LNCaP clone FGC (cell line): ENCODE measurements at regions not wholly inside any gene's neighbourhood (a gene's known extent, or its start where the extent isn't known, plus 50 kb on each side); places are given as distances from the start of the nearest gene placed in this dataset.

ENCODE experiments used
- DNase-seq: peaks from one replicate; pipeline ENCODE4 v3.0.0-alpha.2; 2011; ENCODE audit warnings: low read depth
- H3K4me3 ChIP-seq: 2 replicates; pipeline ENCODE4 v1.5.1; 2011; ENCODE audit warnings: mild to moderate bottlenecking, low read depth, low read length, control low read depth
- TF ChIP-seq, protein P1 (sequence below): IDR thresholded peaks from 2 replicates; pipeline ENCODE4 v1.5.1; 2012; ENCODE audit warnings: mild to moderate bottlenecking; ENCODE audit not compliant: control insufficient read depth, insufficient read depth; ENCODE audit errors: extremely low read depth

DNA sequence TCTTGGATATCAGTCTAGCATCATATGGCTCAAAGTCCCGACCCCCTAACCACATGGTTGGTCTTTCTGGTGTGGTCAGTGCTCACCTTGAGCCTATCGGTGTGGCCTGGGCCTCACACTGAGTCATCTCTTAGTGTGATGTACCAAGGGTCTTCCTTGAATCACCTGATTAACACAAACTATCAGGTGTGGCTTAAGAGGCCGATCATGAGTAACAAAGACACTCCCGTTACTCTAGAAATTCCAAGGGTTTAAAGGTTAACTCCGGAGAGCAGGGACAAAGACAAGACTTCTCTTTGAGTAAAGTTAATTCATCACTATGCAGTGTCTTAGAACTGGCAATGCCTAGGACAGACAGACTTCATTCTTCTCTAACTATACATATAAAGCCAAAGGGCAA, 52.3 kb upstream of the ARMC3 start:
- TF ChIP-seq, protein P1, sequence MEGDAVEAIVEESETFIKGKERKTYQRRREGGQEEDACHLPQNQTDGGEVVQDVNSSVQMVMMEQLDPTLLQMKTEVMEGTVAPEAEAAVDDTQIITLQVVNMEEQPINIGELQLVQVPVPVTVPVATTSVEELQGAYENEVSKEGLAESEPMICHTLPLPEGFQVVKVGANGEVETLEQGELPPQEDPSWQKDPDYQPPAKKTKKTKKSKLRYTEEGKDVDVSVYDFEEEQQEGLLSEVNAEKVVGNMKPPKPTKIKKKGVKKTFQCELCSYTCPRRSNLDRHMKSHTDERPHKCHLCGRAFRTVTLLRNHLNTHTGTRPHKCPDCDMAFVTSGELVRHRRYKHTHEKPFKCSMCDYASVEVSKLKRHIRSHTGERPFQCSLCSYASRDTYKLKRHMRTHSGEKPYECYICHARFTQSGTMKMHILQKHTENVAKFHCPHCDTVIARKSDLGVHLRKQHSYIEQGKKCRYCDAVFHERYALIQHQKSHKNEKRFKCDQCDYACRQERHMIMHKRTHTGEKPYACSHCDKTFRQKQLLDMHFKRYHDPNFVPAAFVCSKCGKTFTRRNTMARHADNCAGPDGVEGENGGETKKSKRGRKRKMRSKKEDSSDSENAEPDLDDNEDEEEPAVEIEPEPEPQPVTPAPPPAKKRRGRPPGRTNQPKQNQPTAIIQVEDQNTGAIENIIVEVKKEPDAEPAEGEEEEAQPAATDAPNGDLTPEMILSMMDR, result no peak
- H3K4me3 ChIP-seq, result no peak overlapping the region
- DNase-seq, result no peak

DNA sequence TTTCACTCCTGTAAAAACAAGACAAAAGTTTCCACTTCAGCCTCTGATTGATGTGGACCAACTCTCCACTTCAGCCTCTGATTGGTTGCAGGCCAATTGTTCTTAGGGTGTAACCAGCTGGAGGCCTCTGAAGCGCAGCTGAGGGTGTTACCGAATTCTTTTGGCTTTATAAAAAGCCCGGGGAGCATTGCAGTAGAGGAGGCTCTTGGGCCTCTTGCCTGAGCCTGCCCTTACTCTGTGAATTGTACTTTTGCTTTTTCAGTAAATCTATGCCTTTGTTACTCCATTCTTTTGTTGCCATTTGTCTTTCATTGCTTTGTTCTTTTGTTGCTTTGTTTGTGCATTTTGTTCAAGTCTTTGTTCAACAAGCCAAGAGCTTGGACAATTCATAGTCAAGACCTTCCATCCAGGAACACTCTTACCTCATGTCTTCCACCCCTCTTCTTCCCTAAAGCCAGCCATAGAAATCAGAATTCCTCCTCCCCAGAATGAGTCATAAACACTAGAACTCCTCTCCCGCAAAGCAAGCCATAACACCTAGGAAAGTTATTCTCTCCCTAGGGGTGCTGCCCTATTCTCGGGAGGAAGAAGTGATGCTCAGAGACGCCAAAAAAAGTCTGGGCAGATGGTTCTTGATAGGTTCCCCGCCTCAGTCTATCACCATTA, 53.5 kb upstream of the ARMC3 start:
- TF ChIP-seq, protein P1, result no peak
- no peak overlapping the region for H3K4me3 ChIP-seq
- no peak for DNase-seq

GRCh38 chr10:22856444-22857074, 71.3 kb upstream of the ARMC3 start:
- TF ChIP-seq, protein P1, result no peak
- no peak for DNase-seq
- no peak overlapping the region for H3K4me3 ChIP-seq

DNA sequence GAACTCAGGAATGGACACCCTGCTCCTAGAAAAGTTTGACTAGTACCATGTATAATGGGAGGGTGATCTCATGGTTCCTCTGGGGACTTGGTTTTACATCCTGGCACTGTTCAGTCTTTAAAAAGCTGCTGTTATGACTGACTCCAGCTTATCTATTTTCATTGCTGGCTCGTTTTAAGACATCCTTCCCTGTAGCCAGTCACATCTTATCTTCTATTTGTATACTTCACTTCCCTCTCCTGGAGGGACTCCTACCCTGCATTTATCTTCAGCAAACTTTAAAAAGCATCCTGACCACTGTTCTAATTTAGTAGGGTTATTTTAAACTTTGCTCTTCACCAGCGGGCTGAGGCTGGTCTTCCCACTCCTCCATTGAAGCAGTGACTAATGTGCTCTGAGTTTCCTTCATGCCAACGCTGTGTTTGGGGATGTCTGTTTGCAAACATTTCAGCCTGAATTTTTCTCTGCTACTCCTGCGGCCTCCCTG, 72.9 kb upstream of the ARMC3 start:
- TF ChIP-seq, protein P1, result no peak
- DNase-seq, result no peak
- no peak overlapping the region for H3K4me3 ChIP-seq

DNA sequence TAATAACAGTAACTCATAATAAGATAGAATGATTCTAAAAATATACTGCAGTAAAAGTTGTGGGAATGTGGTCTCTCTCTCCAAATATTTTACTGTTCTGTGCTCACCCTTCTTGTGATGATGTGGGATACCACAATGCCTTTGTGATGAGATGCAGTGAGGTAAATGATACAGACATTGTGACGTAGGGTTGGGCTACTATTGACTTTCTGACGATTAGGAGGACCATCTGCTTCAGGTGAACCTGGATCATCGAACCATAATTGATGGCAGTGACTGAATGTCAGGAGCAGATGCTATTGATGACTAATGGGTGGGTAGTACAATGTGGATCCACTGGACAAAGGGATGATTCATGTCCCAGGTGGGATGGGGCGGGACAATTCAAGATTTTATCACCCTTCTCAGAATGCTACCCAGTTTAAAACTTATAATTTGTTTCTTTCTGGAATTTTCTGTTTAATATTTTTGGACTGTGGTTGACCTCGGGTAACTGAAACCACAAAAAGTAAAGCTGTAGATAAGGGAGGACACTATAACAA, 73.9 kb upstream of the ARMC3 start:
- DNase-seq, result no peak
- TF ChIP-seq, protein P1, result no peak
- H3K4me3 ChIP-seq, result no peak overlapping the region

DNA sequence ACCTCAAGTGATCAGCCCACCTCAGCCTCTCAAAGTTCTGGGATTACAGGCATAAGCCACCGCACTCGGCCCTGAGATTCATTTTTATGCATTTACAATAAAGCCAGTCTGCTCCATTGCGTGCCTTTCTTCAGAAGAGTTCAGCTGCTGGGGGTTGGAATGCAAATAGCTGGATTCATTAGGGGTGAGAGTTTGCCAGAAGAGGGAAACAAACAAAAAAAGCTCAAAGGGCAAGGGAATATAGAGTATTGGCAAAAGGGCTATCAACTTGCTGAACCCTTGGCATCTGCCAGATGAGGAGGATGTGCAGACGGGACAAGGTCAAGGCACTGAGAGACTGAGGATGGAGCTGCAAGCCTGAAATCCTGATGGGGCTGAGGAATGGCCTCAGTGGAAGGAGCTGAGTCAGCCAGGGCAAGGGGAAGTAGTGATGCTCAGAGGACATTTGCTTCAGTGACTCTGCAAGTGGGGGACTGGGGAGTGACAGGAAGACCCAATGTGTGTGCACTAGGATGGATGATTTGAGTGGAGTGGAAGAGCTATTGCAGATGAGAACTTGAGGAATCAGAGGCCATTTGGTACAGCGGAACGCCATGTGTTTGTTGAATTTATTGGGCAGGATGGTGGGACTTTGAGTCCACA, 75.0 kb upstream of the ARMC3 start:
- TF ChIP-seq, protein P1, result no peak
- no peak for DNase-seq
- H3K4me3 ChIP-seq, result no peak overlapping the region

GRCh38 chr10:22851865-22852239, 76.0 kb upstream of the ARMC3 start:
- no peak overlapping the region for H3K4me3 ChIP-seq
- TF ChIP-seq, protein P1, result no peak
- DNase-seq, result no peak
